Sigmoid colon (tissue), 3 donors: ENCODE measurements at regions not wholly inside any gene's neighbourhood (a gene's known extent, or its start where the extent isn't known, plus 50 kb on each side); places are given as distances from the start of the nearest gene placed in this dataset.

Experiments
- CTCF ChIP-seq, 4 experiments: fragments of 450-650 bp in 3 of 4; fragments of 200-600 bp in 1 of 4; IDR thresholded peaks; one replicate each; pipeline ENCODE4 v1.5.1; 2016 to 2019; ENCODE audit warnings: antibody characterized with exemption in 4 of 4, mild to moderate bottlenecking in 3 of 4, moderate library complexity in 2 of 4
- POLR2A ChIP-seq, 2 donors: fragments of 450-650 bp; IDR thresholded peaks; one replicate each; pipeline ENCODE4 v1.6.1; 2016; ENCODE audit warnings: antibody characterized with exemption in 2 of 2, mild to moderate bottlenecking in 2 of 2, moderate library complexity in 2 of 2

GRCh38 chr5:38154615-38155204 is 103.6 kb upstream of the EGFLAM start:
- TF ChIP-seq CTCF (IDR thresholded peaks at IDR 0.05), result no peak
- no peak for TF ChIP-seq POLR2A (IDR thresholded peaks at IDR 0.05)
